HG03439 (cell line): ENCODE measurements at regions not wholly inside any gene's neighbourhood (a gene's known extent, or its start where the extent isn't known, plus 50 kb on each side); places are given as distances from the start of the nearest gene placed in this dataset.
"Not testable (repeated sequence)": the region's sequence is repeated elsewhere in the genome, so short reads cannot be mapped to it uniquely, and the experiment has no call there.

Experiments
- ATAC-seq: cut with Tn5 transposase; IDR thresholded peaks from one replicate; pipeline ENCODE4 v1.9.1; 2021; ENCODE audit warnings: mild to moderate bottlenecking, moderate library complexity; ENCODE audit not compliant: unreplicated experiment

- no peak for ATAC-seq
Observed at GRCh38 chr7:17437586-17437985, 139.1 kb downstream of the AHR start.

DNA sequence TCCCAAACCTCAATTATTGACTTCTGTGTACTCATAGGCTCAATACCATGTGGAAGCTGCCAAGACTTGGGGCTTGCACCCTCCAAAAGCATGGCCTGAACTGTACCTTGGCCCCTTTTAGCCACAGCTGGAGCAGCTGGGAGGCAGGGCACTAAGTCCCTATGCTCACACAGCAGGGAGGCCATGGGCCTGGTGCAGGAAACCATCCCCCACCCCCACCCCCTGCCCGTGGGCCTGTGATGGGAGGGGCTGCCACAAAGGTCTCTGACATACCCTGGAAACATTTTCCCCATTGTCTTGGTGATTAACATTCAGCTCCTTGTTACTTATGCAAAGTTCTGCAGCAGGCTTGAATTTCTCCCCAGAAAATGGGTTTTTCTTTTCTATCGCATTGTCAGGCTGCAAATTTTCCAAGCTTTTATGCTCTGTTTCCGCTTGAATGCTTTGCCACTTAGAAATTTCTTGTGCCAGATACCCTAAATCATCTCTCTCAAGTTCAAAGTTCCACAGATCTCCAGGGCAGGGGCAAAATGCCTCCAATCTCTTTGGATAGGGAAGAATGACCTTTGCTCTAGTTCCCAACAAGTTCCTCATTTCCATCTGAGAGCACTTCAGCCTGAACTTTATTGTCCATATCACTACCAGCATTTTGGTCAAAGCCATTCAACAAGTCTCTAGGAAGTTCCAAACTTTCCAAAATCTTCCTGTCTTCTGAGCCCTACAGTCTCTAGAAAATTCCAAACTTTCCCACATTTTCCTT, 141.8 kb downstream of the AHR start:
- not testable (repeated sequence) for ATAC-seq

GRCh38 chr7:17440831-17441230, 142.4 kb downstream of the AHR start:
- no peak for ATAC-seq

DNA sequence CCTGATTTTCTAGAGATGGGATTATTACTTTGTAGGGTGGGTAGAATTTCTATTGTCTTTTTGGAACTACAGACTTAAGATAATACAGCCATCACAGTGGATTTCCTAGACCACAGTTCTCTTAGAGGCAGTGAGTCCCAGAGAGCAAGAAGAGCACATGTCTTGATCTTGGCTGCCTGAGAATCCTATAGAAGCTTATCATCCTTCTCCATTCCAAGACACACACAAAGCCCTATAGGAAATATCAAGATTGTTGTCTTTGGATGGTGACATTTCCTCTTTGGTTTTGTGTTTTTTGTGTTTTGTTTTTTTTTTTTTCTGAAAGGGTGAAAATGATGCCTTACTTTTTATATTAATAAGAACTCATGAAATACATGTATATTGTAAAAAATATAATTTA, 143.1 kb downstream of the AHR start:
- ATAC-seq = no peak

GRCh38 chr7:17444151-17444550, 145.7 kb downstream of the AHR start:
- ATAC-seq = no peak

- no peak for ATAC-seq
Observed at GRCh38 chr7:17444673-17445072, 146.2 kb downstream of the AHR start.

DNA sequence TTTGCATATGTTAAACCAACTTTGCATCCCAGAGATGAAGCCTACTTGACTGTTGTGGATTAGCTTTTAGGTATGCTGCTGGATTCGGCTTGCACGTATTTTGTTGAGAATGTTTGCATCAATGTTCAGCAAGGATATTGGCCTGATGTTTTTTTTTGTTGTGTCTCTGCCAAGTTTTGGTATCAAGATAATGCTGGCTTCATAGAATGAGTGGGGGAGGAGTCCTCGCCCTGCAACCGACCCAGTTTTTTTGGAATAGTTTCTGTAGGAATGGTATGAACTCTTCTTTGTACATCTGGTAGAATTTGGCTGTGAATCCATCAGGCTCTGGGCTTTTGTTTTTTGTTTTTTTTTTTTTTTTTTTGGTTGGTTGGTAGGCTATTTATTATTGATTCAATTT, 147.9 kb downstream of the AHR start:
- no peak for ATAC-seq

DNA sequence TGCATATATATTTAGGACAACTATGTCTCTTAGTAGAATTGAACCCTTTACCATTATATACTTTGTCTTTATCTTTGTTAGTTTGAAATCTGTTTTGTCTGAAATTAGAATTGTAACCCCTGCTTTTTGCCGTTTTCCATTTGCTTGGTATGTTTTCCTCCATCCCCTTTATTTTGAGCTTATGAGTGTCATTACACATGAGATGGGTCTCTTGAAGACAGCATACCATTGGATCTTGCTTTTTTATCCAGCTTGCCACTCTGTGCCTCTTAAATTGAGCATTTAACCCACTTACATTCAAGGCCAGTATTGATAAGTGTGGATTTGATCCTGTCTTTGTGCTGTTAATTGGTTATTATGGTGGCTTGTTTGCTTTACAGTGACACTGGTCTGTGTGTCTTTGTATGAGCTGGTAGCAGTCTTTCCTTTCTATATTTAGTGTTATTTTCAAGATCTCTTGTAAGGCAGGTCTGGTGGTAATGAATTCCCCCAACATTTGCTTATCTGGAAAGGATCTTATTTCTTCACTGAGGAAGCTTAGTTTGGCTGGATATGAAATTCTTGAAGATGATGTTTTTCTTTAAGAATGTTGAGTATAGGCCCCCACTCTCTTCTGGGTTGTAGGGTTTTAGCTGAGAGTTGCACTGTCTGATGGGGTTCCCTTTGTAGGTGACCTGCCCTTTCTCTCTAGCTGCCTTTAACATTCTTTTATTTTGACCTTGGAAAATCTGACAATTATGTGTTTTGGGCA, 149.5 kb downstream of the AHR start:
- no peak for ATAC-seq

GRCh38 chr7:17448479-17449423, 150.3 kb downstream of the AHR start:
- no peak for ATAC-seq

- ATAC-seq = no peak
Observed at GRCh38 chr7:17456541-17456940, 158.1 kb downstream of the AHR start.

DNA sequence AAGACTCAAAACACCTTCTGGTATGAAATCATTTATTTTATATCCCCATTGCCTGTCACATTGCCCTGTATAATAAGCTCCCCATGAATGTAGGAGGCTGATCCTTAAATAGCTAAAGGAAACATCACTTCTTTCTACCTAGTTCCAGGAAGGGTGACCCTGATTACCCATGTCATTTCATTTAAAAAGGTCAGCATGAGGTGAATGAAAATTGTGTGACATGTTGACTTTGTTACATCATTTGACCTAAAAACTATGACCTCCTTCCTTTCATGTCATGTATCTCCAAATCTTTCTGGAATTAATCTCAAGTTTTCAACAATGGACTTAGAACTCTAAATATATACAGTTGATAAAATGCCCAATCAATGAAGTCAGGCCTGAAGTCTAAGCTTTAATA, 161.5 kb downstream of the AHR start:
- ATAC-seq = no peak

GRCh38 chr7:17460665-17461064, 162.2 kb downstream of the AHR start:
- no peak for ATAC-seq

DNA sequence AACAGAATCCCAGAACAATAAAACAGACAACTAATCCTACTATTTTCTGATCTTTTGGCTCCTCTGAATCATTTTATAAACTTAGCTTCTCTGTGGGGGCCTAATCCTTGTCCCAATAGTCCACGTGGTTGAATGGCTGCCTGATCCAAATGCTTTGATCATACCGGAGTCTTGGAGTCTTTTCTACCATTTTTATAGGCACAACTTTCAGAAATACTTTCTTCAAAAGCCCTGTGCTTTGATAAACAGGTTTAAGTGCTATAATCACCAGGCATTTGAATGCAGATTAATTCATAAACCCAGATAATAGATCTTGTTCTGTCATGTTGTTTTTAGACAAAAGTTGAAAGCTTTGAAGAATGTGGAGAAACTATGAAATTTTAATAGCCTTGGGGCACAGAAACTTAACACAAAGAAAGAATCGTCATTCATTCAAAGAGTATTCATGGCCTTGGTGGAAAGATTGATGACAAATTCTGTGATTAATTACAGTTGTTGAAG, 163.7 kb downstream of the AHR start:
- no peak for ATAC-seq

DNA sequence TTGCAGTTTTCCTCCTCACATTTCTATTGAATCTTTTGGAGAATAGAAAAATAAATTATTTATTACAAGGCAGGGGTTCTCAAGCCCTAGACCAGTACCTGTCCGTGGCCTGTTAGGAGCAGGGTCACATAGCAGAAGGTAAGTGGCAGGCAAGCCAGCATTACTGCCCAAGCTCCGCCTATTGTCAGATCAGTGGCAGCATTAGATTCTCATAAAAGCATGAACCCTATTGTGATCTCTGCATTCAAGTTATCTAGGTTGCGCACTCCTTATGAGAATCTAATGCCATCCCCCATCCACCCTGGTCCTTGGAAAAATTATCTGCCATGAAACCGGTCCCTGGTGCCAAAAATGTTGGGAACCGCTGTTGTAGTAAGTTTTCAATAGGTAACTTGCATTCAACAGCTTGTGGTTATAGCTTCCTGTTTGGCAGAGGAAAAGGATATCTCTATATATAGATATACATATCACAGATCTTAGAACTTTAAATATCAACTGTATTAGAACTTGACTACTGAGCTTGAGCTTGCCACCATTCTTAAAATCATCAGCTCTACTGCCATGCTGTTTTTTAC, 165.1 kb downstream of the AHR start:
- no peak for ATAC-seq

DNA sequence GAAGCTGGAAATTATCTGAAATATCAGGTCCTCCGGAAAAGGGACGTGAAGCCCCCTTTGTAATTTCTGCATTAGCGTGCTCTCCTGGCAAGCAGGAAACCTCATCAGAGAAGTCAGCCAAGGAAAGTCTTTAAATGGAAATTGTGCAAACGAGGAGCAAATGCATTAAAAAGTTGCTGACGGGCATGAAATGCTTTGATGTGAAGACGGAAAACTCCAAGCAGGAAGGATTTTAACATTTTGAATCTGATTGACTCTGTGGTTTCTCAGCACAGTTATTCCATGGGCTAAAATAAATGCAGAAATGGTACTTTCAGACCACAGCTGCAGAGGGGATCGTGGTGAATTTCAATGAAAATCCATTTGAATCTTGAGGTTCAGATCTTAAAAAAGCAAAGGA, 167.8 kb downstream of the AHR start:
- no peak for ATAC-seq

DNA sequence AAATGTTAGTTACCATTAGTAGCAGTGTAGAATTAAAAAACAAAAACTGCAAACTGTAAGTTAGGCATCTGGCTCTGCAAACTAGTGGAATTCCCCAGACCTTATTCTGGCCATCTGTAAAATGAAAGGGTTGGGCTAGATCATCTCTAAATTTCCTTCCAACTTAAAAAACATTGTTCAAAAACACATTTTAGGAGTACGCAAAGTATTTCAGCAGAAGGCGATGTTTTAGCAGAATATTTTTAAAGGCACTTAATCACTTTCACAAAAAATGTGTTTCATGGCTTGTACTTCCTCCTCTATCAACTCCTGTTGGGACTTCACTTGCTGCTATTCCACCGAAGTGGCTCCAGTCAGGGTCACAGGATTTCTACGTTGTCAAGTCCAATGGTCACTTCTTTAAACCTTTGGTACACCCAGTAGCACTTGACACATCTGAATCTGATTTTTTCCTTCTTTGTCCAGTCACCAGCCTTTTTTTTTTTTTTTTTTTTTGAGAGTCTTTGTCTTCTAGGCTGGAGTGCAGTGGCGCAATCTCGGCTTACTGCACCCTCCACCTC, 169.0 kb downstream of the AHR start:
- ATAC-seq = no peak

GRCh38 chr7:17471325-17471724, 172.9 kb downstream of the AHR start:
- no peak for ATAC-seq

GRCh38 chr7:17472518-17472917, 174.1 kb downstream of the AHR start:
- ATAC-seq = peak; percentile 39

GRCh38 chr7:17472939-17473338, 174.5 kb downstream of the AHR start:
- ATAC-seq = peak; percentile 37

- ATAC-seq = no peak
Observed at GRCh38 chr7:17474724-17475344, 176.4 kb downstream of the AHR start.
